ENCODE measurements at regions not wholly inside any gene's neighbourhood (a gene's known extent, or its start where the extent isn't known, plus 50 kb on each side); places are given as distances from the start of the nearest gene placed in this dataset.

- Histone ChIP-seq H3K27ac (ENCODE audit: low read depth, low read length, poor library complexity, severe bottlenecking) (no peak overlapping the region), H3K79me2 (ENCODE audit: insufficient read depth, low read depth, low read length) (no peaks in the 10 kb centered on the region), H3K4me3 (ENCODE audit: low read depth, low read length, poor library complexity, severe bottlenecking) (no peak overlapping the region), H2AFZ (ENCODE audit: low read length) (no peak overlapping the region), H3K9me2 (ENCODE audit: insufficient read depth, low read length) (no peaks in the 10 kb centered on the region), H4K20me1 (ENCODE audit: insufficient read depth, low read length) (no peaks in the 10 kb centered on the region), H3K9me3 (ENCODE audit: low read length) (no peaks in the 10 kb centered on the region), H3K4me2 (ENCODE audit: low read length) (no peak overlapping the region), H3K4me1 (ENCODE audit: insufficient read depth, low read length, poor library complexity, severe bottlenecking) (no peaks in the 10 kb centered on the region), H3K36me3 (ENCODE audit: insufficient read depth, low read length) (no peaks in the 10 kb centered on the region)
- BruUV-seq (replicated peaks): no TSS peak
- TF ChIP-seq, protein P1, sequence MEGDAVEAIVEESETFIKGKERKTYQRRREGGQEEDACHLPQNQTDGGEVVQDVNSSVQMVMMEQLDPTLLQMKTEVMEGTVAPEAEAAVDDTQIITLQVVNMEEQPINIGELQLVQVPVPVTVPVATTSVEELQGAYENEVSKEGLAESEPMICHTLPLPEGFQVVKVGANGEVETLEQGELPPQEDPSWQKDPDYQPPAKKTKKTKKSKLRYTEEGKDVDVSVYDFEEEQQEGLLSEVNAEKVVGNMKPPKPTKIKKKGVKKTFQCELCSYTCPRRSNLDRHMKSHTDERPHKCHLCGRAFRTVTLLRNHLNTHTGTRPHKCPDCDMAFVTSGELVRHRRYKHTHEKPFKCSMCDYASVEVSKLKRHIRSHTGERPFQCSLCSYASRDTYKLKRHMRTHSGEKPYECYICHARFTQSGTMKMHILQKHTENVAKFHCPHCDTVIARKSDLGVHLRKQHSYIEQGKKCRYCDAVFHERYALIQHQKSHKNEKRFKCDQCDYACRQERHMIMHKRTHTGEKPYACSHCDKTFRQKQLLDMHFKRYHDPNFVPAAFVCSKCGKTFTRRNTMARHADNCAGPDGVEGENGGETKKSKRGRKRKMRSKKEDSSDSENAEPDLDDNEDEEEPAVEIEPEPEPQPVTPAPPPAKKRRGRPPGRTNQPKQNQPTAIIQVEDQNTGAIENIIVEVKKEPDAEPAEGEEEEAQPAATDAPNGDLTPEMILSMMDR (conservative IDR thresholded peaks at IDR 0.05; ENCODE audit: low read length): no peak
- TF ChIP-seq EZH2phosphoT487 (IDR thresholded peaks at IDR 0.05; ENCODE audit: borderline replicate concordance, low read depth, low read length): no peak
- POLR2A ChIA-PET: interaction anchor here (0.6 kb wide), 1 partner anchor 520 kb away, joined by 5 read pairs; no protein-coding TSS in a partner anchor
- CTCF ChIA-PET (ENCODE audit: unreplicated experiment): no interaction called here
- intact Hi-C loops (cut with micrococcal nuclease; ENCODE audit: unreplicated experiment): no loop called here
- no peak for DNase-seq (ENCODE audit: low spot score)
These were observed 469.8 kb upstream of the ZP4 start for GRCh38 chr1:238360474-238360873.

- no TSS peak for BruUV-seq (replicated peaks)
- no peaks in the 10 kb centered on the region for H3K9me3 ChIP-seq (ENCODE audit: low read length)
- H3K9me2 ChIP-seq (ENCODE audit: insufficient read depth, low read length): no peaks in the 10 kb centered on the region
- no peak overlapping the region for H3K27ac ChIP-seq (ENCODE audit: low read depth, low read length, poor library complexity, severe bottlenecking)
- no peak overlapping the region for H3K4me2 ChIP-seq (ENCODE audit: low read length)
- no peak overlapping the region for H3K4me3 ChIP-seq (ENCODE audit: low read depth, low read length, poor library complexity, severe bottlenecking)
- intact Hi-C loops (cut with micrococcal nuclease; ENCODE audit: unreplicated experiment): no loop called here
- TF ChIP-seq EZH2phosphoT487 (IDR thresholded peaks at IDR 0.05; ENCODE audit: borderline replicate concordance, low read depth, low read length): no peak
- TF ChIP-seq, protein P1 (conservative IDR thresholded peaks at IDR 0.05; ENCODE audit: low read length): no peak
- CTCF ChIA-PET (ENCODE audit: unreplicated experiment): no interaction called here
- H2AFZ ChIP-seq (ENCODE audit: low read length): no peak overlapping the region
- POLR2A ChIA-PET: no interaction called here
- no peaks in the 10 kb centered on the region for H3K4me1 ChIP-seq (ENCODE audit: insufficient read depth, low read length, poor library complexity, severe bottlenecking)
- no peaks in the 10 kb centered on the region for H3K36me3 ChIP-seq (ENCODE audit: insufficient read depth, low read length)
- DNase-seq (ENCODE audit: low spot score): no peak
- H4K20me1 ChIP-seq (ENCODE audit: insufficient read depth, low read length): no peaks in the 10 kb centered on the region
- H3K79me2 ChIP-seq (ENCODE audit: insufficient read depth, low read depth, low read length): no peaks in the 10 kb centered on the region
These were observed 459.7 kb upstream of the ZP4 start for GRCh38 chr1:238350471-238350870.

- TF ChIP-seq EZH2phosphoT487 (IDR thresholded peaks at IDR 0.05; ENCODE audit: borderline replicate concordance, low read depth, low read length): no peak
- no peaks in the 10 kb centered on the region for H3K79me2 ChIP-seq (ENCODE audit: insufficient read depth, low read depth, low read length)
- ChIA-PET POLR2A (no interaction called here), CTCF (ENCODE audit: unreplicated experiment) (no interaction called here)
- no peak overlapping the region for H3K4me3 ChIP-seq (ENCODE audit: low read depth, low read length, poor library complexity, severe bottlenecking)
- no peaks in the 10 kb centered on the region for H3K9me2 ChIP-seq (ENCODE audit: insufficient read depth, low read length)
- intact Hi-C loops (cut with micrococcal nuclease; ENCODE audit: unreplicated experiment): no loop called here
- H3K9me3 ChIP-seq (ENCODE audit: low read length): no peaks in the 10 kb centered on the region
- no TSS peak for BruUV-seq (replicated peaks)
- H3K27ac ChIP-seq (ENCODE audit: low read depth, low read length, poor library complexity, severe bottlenecking): no peak overlapping the region
- no peak overlapping the region for H2AFZ ChIP-seq (ENCODE audit: low read length)
- no peak for DNase-seq (ENCODE audit: low spot score)
- H3K4me1 ChIP-seq (ENCODE audit: insufficient read depth, low read length, poor library complexity, severe bottlenecking): no peaks in the 10 kb centered on the region
- no peak overlapping the region for H3K4me2 ChIP-seq (ENCODE audit: low read length)
- no peaks in the 10 kb centered on the region for H4K20me1 ChIP-seq (ENCODE audit: insufficient read depth, low read length)
- H3K36me3 ChIP-seq (ENCODE audit: insufficient read depth, low read length): no peaks in the 10 kb centered on the region
These were observed 455.6 kb upstream of the ZP4 start for GRCh38 chr1:238346340-238346739.

All from OCI-LY7 (cell line).